Epithelial cell of esophagus (primary cell): ENCODE measurements at regions not wholly inside any gene's neighbourhood (a gene's known extent, or its start where the extent isn't known, plus 50 kb on each side); places are given as distances from the start of the nearest gene placed in this dataset.

Experiments
- DNase-seq: peaks from one replicate; pipeline ENCODE4 v3.0.0; 2010; ENCODE audit warnings: low read depth
- H3K4me3 ChIP-seq: 2 replicates; pipeline ENCODE4 v1.5.1; 2011; ENCODE audit warnings: mild to moderate bottlenecking, low read length, control low read depth
- CTCF ChIP-seq: IDR thresholded peaks from 2 replicates; pipeline ENCODE4 v1.5.1; 2011; ENCODE audit warnings: low read depth, mild to moderate bottlenecking, low read length, control low read depth, inconsistent platforms; ENCODE audit not compliant: insufficient read depth; ENCODE audit errors: missing control alignments

GRCh38 chr4:143109376-143109775 is 75.3 kb upstream of the USP38 start:
- no peak for DNase-seq
- no peak for TF ChIP-seq CTCF
- no peak overlapping the region for H3K4me3 ChIP-seq

GRCh38 chr4:143118663-143119062 is 66.1 kb upstream of the USP38 start:
- no peak for TF ChIP-seq CTCF
- no peak overlapping the region for H3K4me3 ChIP-seq
- DNase-seq: no peak

- H3K4me3 ChIP-seq: no peak overlapping the region
- no peak for TF ChIP-seq CTCF
- DNase-seq: no peak
Observed at GRCh38 chr4:143127621-143128020, 57.1 kb upstream of the USP38 start.

GRCh38 chr4:143133977-143134376 is 50.7 kb upstream of the USP38 start:
- DNase-seq: no peak
- H3K4me3 ChIP-seq: no peak overlapping the region
- TF ChIP-seq CTCF: no peak
